ENCODE measurements at regions not wholly inside any gene's neighbourhood (a gene's known extent, or its start where the extent isn't known, plus 50 kb on each side); places are given as distances from the start of the nearest gene placed in this dataset.

DNA sequence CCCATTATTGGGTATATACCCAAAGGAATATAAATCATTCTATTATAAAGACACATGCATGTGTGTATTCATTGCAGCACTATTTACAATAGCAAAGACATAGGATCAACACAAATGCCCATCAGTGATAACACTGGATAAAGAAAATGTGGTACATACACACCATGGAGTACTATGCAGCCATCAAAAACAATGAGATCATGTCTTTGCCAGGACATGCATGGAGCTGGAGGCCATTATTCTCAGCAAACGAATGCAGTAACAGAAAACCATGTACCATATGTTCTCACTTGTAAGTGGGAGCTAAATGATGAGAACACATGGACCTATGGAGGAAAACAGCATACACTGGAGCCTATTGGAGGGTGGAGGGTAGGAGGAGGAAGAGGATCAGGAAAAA is 402.4 kb downstream of the CSNK1G3 start:
- no peak overlapping the region for H3K27ac ChIP-seq
- TF ChIP-seq, protein P1, sequence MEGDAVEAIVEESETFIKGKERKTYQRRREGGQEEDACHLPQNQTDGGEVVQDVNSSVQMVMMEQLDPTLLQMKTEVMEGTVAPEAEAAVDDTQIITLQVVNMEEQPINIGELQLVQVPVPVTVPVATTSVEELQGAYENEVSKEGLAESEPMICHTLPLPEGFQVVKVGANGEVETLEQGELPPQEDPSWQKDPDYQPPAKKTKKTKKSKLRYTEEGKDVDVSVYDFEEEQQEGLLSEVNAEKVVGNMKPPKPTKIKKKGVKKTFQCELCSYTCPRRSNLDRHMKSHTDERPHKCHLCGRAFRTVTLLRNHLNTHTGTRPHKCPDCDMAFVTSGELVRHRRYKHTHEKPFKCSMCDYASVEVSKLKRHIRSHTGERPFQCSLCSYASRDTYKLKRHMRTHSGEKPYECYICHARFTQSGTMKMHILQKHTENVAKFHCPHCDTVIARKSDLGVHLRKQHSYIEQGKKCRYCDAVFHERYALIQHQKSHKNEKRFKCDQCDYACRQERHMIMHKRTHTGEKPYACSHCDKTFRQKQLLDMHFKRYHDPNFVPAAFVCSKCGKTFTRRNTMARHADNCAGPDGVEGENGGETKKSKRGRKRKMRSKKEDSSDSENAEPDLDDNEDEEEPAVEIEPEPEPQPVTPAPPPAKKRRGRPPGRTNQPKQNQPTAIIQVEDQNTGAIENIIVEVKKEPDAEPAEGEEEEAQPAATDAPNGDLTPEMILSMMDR (IDR thresholded peaks at IDR 0.05): no peak
- no peak for TF ChIP-seq ZFX (IDR thresholded peaks at IDR 0.05; ENCODE audit: borderline replicate concordance)

DNA sequence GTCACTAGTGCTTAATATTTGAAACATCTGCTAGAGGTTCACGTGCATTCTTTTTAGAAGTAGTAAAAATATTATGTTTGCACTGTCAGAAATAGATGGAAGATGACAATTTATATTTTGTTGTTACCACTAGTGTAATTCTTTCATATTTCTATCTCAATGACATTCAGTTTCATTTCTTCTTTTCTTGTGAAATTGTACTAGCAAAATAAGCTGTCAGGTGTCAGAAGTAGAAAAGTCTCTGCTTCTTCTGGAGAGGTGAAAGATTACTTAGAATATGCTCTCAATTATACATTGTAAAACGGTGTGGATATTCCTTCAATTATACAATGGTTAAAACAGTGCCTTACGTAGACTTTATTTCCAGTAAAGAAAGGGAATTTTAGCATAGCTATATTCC is 395.4 kb downstream of the CSNK1G3 start:
- TF ChIP-seq, protein P1 (IDR thresholded peaks at IDR 0.05): no peak
- TF ChIP-seq ZFX (IDR thresholded peaks at IDR 0.05; ENCODE audit: borderline replicate concordance): no peak
- no peak overlapping the region for H3K27ac ChIP-seq

DNA sequence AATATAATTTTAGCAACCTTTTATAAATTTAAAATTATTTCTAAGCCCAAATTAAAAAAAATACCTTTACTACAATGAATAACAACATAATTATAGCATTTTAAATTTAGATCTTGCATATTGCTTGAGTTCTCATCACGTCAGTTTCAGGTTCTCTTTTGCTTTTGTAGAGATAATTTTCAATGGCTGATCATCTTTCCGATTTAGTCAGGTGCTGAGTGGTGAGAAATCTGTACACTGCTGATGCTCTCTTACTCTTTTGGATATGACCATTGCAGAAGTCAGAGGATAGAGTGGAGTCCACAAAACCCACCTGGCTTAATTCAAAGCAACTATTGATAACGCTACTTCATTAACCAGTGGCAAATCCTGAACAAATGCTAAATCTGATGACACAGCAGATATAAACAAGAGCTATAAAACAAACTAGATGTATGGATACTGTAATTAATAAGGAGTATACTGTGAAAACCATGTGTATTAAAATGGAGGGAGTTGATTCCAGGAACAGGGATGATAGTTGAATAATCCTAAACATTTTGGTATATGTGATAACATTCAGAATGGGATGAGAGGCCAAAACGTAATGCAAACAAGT is 394.8 kb downstream of the CSNK1G3 start:
- no peak for TF ChIP-seq ZFX (IDR thresholded peaks at IDR 0.05; ENCODE audit: borderline replicate concordance)
- TF ChIP-seq, protein P1 (IDR thresholded peaks at IDR 0.05): no peak
- no peak overlapping the region for H3K27ac ChIP-seq

DNA sequence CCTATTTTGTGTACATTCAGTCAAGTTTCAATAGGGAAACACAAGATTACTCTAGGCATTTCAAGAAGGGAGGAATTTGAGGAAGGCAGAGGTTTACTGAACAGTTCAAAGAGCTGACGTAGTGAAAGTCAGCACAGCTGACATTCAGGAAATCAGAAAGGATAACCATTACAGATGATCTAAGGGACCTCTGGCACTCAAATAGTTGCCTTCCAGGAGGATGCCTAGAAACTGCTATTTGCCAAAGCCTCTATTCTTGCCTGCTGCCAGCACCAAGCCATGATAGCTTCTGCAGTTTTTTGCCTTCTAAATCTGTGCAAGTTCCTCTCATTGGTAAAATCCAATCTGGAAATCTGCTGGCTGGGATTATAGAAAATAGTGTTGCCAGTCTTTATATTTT is 373.1 kb downstream of the CSNK1G3 start:
- no peak overlapping the region for H3K27ac ChIP-seq

DNA sequence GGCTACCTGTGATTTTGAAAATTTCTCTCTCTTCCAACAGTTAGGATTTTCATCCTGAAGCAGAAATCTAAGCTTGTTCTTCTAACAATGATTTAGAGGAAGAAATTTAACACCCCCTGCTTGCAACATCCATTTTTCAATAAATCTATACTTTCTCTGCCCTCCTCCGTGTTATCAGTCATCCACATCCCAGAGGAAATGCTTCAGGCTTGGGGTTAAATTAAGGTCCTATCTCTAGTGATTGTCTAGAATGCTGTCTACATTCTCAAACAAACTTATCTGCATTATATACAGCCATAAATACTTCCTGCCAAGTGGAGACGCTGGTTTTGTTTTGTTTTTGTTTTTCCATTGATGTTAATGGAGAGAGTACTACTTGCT is 371.0 kb downstream of the CSNK1G3 start:
- TF ChIP-seq ZFX (IDR thresholded peaks at IDR 0.05; ENCODE audit: borderline replicate concordance): no peak
- no peak overlapping the region for H3K27ac ChIP-seq

More for the DNA sequence above, 373.1 kb downstream of the CSNK1G3 start:
- TF ChIP-seq ZFX (IDR thresholded peaks at IDR 0.05; ENCODE audit: borderline replicate concordance): no peak
- TF ChIP-seq, protein P1 (IDR thresholded peaks at IDR 0.05): no peak

DNA sequence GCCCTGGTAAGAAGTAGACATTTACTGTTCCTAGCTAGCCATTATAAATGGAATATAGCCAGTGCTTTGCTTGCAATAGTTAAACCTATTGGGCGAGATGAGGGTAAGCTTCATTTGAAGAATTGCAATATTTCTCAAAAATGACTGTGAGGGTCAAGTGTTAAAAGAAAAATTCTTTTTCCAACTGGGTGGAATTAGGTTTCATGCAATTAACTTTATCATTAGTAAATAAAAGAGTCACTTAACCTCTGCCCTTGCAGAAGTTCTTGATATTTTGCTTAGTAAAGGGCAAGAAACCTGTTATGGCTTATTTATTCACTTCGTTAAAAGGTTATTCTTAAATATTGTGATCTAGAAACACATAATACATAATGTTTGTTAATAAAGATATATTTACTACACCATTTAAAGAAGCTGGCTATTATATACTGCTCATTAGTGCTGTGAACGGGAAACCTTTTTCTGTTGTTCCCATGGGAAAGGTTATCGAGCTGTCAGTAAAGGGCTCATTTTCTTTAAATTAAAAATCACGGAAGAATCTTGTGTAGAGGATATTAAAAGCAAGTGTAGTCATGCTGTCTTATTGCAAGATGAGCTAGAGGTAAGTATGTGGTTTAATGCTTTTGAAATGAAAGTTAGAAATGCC is 370.5 kb downstream of the CSNK1G3 start:
- H3K27ac ChIP-seq: no peak overlapping the region
- TF ChIP-seq, protein P1 (IDR thresholded peaks at IDR 0.05): no peak
- no peak for TF ChIP-seq ZFX (IDR thresholded peaks at IDR 0.05; ENCODE audit: borderline replicate concordance)

DNA sequence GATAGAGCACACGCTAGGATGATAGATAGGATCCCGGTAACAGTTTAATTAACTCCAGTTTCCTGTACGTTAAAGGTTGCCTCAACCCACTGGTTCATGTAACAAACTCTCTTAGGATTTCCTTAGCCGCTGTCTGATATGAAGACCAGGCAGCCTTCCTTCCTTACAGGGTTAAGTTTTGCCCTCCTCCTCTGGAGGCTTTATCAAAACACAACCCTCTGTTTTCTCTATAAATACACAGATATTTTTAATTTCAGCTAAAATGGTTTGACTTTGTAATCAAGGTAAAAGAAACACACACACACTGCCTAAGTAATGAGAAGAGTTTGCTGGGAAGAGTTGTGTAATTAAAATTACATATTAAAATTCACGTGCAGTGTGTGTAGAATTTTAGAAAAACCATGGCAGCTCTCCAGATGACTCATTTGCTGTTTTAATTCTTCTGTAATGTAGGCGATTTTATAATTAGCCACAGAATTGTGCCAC is 369.8 kb downstream of the CSNK1G3 start:
- no peak overlapping the region for H3K27ac ChIP-seq
- TF ChIP-seq, protein P1 (IDR thresholded peaks at IDR 0.05): no peak
- TF ChIP-seq ZFX (IDR thresholded peaks at IDR 0.05; ENCODE audit: borderline replicate concordance): no peak

Data from 22Rv1 (cell line).